ENCODE measurements at regions not wholly inside any gene's neighbourhood (a gene's known extent, or its start where the extent isn't known, plus 50 kb on each side); places are given as distances from the start of the nearest gene placed in this dataset.
"Not testable (repeated sequence)": the region's sequence is repeated elsewhere in the genome, so short reads cannot be mapped to it uniquely, and the experiment has no call there.

GRCh38 chr19:28164214-28164613 lies 1048.7 kb downstream of the UQCRFS1 start:
- DNase-seq (ENCODE audit: low read depth in 4 of 4, low spot score in 3 of 4) = no peak

GRCh38 chr19:28159065-28159464 lies 1053.9 kb downstream of the UQCRFS1 start:
- DNase-seq (ENCODE audit: low read depth in 4 of 4, low spot score in 3 of 4) = no peak

GRCh38 chr19:28155265-28155664 lies 1057.7 kb downstream of the UQCRFS1 start:
- no peak for DNase-seq (ENCODE audit: low read depth in 4 of 4, low spot score in 3 of 4)

GRCh38 chr19:28154077-28154476 lies 1058.9 kb downstream of the UQCRFS1 start:
- no peak for DNase-seq (ENCODE audit: low read depth in 4 of 4, low spot score in 3 of 4)

GRCh38 chr19:28153123-28153522 lies 1059.8 kb downstream of the UQCRFS1 start:
- no peak for DNase-seq (ENCODE audit: low read depth in 4 of 4, low spot score in 3 of 4)

- no peak for DNase-seq (ENCODE audit: low read depth in 4 of 4, low spot score in 3 of 4)
Observed at GRCh38 chr19:28152195-28152594, 1060.8 kb downstream of the UQCRFS1 start.

GRCh38 chr19:28150129-28150528 lies 1062.8 kb downstream of the UQCRFS1 start:
- no peak for DNase-seq (ENCODE audit: low read depth in 4 of 4, low spot score in 3 of 4)

- DNase-seq (ENCODE audit: low read depth in 4 of 4, low spot score in 3 of 4) = no peak
Observed at GRCh38 chr19:28148554-28148953, 1064.4 kb downstream of the UQCRFS1 start.

- no peak for DNase-seq (ENCODE audit: low read depth in 4 of 4, low spot score in 3 of 4)
Observed at GRCh38 chr19:28142258-28142657, 1070.7 kb downstream of the UQCRFS1 start.

- DNase-seq (ENCODE audit: low read depth in 4 of 4, low spot score in 3 of 4) = no peak
Observed at GRCh38 chr19:28140201-28140600, 1072.8 kb downstream of the UQCRFS1 start.

- no peak for DNase-seq (ENCODE audit: low read depth in 4 of 4, low spot score in 3 of 4)
Observed at GRCh38 chr19:28137772-28138171, 1075.2 kb downstream of the UQCRFS1 start.

- DNase-seq (ENCODE audit: low read depth in 4 of 4, low spot score in 3 of 4) = no peak
Observed at GRCh38 chr19:28136796-28137195, 1076.2 kb downstream of the UQCRFS1 start.

- no peak for DNase-seq (ENCODE audit: low read depth in 4 of 4, low spot score in 3 of 4)
Observed at GRCh38 chr19:28135825-28136224, 1077.1 kb downstream of the UQCRFS1 start.

- DNase-seq (ENCODE audit: low read depth in 4 of 4, low spot score in 3 of 4) = no peak
Observed at GRCh38 chr19:28134311-28134710, 1078.6 kb downstream of the UQCRFS1 start.

GRCh38 chr19:28130881-28131280 lies 1082.1 kb downstream of the UQCRFS1 start:
- not testable (repeated sequence) for DNase-seq (ENCODE audit: low read depth in 4 of 4, low spot score in 3 of 4)

GRCh38 chr19:28130066-28130511 lies 1082.9 kb downstream of the UQCRFS1 start:
- DNase-seq (ENCODE audit: low read depth in 4 of 4, low spot score in 3 of 4) = peak in 1 of 4 donors; percentile 9

- DNase-seq (ENCODE audit: low read depth in 4 of 4, low spot score in 3 of 4) = no peak
Observed at GRCh38 chr19:28128341-28128740, 1084.6 kb downstream of the UQCRFS1 start.

GRCh38 chr19:28126135-28126898 lies 1086.6 kb downstream of the UQCRFS1 start:
- DNase-seq (ENCODE audit: low read depth in 4 of 4, low spot score in 3 of 4) = no peak

- no peak for DNase-seq (ENCODE audit: low read depth in 4 of 4, low spot score in 3 of 4)
Observed at GRCh38 chr19:28122734-28123133, 1090.2 kb downstream of the UQCRFS1 start.

GRCh38 chr19:28118235-28118634 lies 1094.7 kb downstream of the UQCRFS1 start:
- no peak for DNase-seq (ENCODE audit: low read depth in 4 of 4, low spot score in 3 of 4)

GRCh38 chr19:28117143-28117542 lies 1095.8 kb downstream of the UQCRFS1 start:
- DNase-seq (ENCODE audit: low read depth in 4 of 4, low spot score in 3 of 4) = no peak

- not testable (repeated sequence) for DNase-seq (ENCODE audit: low read depth in 4 of 4, low spot score in 3 of 4)
Observed at GRCh38 chr19:28116379-28116778, 1096.6 kb downstream of the UQCRFS1 start.

- peak in 1 of 4 donors; percentile 17 for DNase-seq (ENCODE audit: low read depth in 4 of 4, low spot score in 3 of 4)
Observed at GRCh38 chr19:28103921-28104320, 1109.0 kb downstream of the UQCRFS1 start.
